Right renal pelvis (tissue), 4 donors: ENCODE measurements at regions not wholly inside any gene's neighbourhood (a gene's known extent, or its start where the extent isn't known, plus 50 kb on each side); places are given as distances from the start of the nearest gene placed in this dataset.
A peak's percentile ranks its signal among the peaks of the same experiment; 100 is the strongest.

Experiments
- DNase-seq, 4 donors: peaks; one replicate each; pipeline ENCODE4 v3.0.0-alpha.2; 2013; ENCODE audit warnings: low read depth in 4 of 4, low spot score in 3 of 4, missing footprints in 1 of 4

GRCh38 chr10:130727766-130728490 lies 583.6 kb downstream of the TCERG1L start:
- no peak for DNase-seq

GRCh38 chr10:130728531-130729215 lies 582.8 kb downstream of the TCERG1L start:
- no peak for DNase-seq

- no peak for DNase-seq
Observed at GRCh38 chr10:130729876-130730275, 581.6 kb downstream of the TCERG1L start.

GRCh38 chr10:130737186-130737585 lies 574.3 kb downstream of the TCERG1L start:
- no peak for DNase-seq

GRCh38 chr10:130737621-130738020 lies 573.9 kb downstream of the TCERG1L start:
- DNase-seq: peak; percentile 56 to 60 (median 60)

- DNase-seq: no peak
Observed at GRCh38 chr10:130739016-130739756, 572.3 kb downstream of the TCERG1L start.

- DNase-seq: no peak
Observed at GRCh38 chr10:130739757-130740145, 571.8 kb downstream of the TCERG1L start.

- DNase-seq: no peak
Observed at GRCh38 chr10:130740166-130740565, 571.4 kb downstream of the TCERG1L start.

GRCh38 chr10:130740915-130741750 lies 570.4 kb downstream of the TCERG1L start:
- no peak for DNase-seq

GRCh38 chr10:130741901-130742855 lies 569.3 kb downstream of the TCERG1L start:
- DNase-seq: no peak

GRCh38 chr10:130742941-130743675 lies 568.4 kb downstream of the TCERG1L start:
- no peak for DNase-seq

- DNase-seq: no peak
Observed at GRCh38 chr10:130743751-130744271, 567.7 kb downstream of the TCERG1L start.

- no peak for DNase-seq
Observed at GRCh38 chr10:130744631-130745030, 566.9 kb downstream of the TCERG1L start.

GRCh38 chr10:130745251-130745650 lies 566.3 kb downstream of the TCERG1L start:
- DNase-seq: no peak

GRCh38 chr10:130745821-130746220 lies 565.7 kb downstream of the TCERG1L start:
- no peak for DNase-seq

GRCh38 chr10:130746311-130746710 lies 565.2 kb downstream of the TCERG1L start:
- no peak for DNase-seq

GRCh38 chr10:130747356-130747755 lies 564.2 kb downstream of the TCERG1L start:
- DNase-seq: no peak

- DNase-seq: no peak
Observed at GRCh38 chr10:130747946-130748345, 563.6 kb downstream of the TCERG1L start.
